NCI-H524 treated with DMSO at 0.1 percent for 48 hours (cell line): ENCODE measurements at regions not wholly inside any gene's neighbourhood (a gene's known extent, or its start where the extent isn't known, plus 50 kb on each side); places are given as distances from the start of the nearest gene placed in this dataset.
A peak's percentile ranks its signal among the peaks of the same experiment; 100 is the strongest.
"Not testable (repeated sequence)": the region's sequence is repeated elsewhere in the genome, so short reads cannot be mapped to it uniquely, and the experiment has no call there.

Source experiments
- DNase-seq: peaks from one replicate; lab custom pipeline; 2025; lab: John Stamatoyannopoulos, UW

- not testable (repeated sequence) for DNase-seq
These were observed 1561.9 kb upstream of the CELF4 start for GRCh38 chr18:39127538-39127937.

GRCh38 chr18:39113790-39114189, 1548.2 kb upstream of the CELF4 start:
- DNase-seq: no peak

GRCh38 chr18:39105104-39105503, 1539.5 kb upstream of the CELF4 start:
- DNase-seq: peak; percentile 6

- DNase-seq: peak; percentile 93
These were observed 1507.4 kb upstream of the CELF4 start for GRCh38 chr18:39072970-39073369.

- DNase-seq: no peak
These were observed 1496.8 kb upstream of the CELF4 start for GRCh38 chr18:39062426-39062825.

GRCh38 chr18:39058386-39059000, 1492.9 kb upstream of the CELF4 start:
- no peak for DNase-seq

GRCh38 chr18:39057423-39058064, 1491.9 kb upstream of the CELF4 start:
- DNase-seq: no peak

- peak; percentile 32 for DNase-seq
These were observed 1488.0 kb upstream of the CELF4 start for GRCh38 chr18:39053571-39053970.

- no peak for DNase-seq
These were observed 1485.4 kb upstream of the CELF4 start for GRCh38 chr18:39051013-39051412.

- no peak for DNase-seq
These were observed 1474.2 kb upstream of the CELF4 start for GRCh38 chr18:39039813-39040212.

- DNase-seq: no peak
These were observed 1472.3 kb upstream of the CELF4 start for GRCh38 chr18:39037925-39038324.

GRCh38 chr18:39033312-39033711, 1467.7 kb upstream of the CELF4 start:
- no peak for DNase-seq

GRCh38 chr18:39031647-39032046, 1466.0 kb upstream of the CELF4 start:
- no peak for DNase-seq

- no peak for DNase-seq
These were observed 1464.6 kb upstream of the CELF4 start for GRCh38 chr18:39030124-39030655.

- no peak for DNase-seq
These were observed 1459.9 kb upstream of the CELF4 start for GRCh38 chr18:39025531-39025930.

GRCh38 chr18:39019989-39020388, 1454.4 kb upstream of the CELF4 start:
- no peak for DNase-seq

- DNase-seq: no peak
These were observed 1441.7 kb upstream of the CELF4 start for GRCh38 chr18:39007031-39007902.

- DNase-seq: no peak
These were observed 1430.5 kb upstream of the CELF4 start for GRCh38 chr18:38996056-38996455.

GRCh38 chr18:38993342-38993741, 1427.7 kb upstream of the CELF4 start:
- DNase-seq: no peak

- DNase-seq: no peak
These were observed 1419.4 kb upstream of the CELF4 start for GRCh38 chr18:38984968-38985367.

GRCh38 chr18:38982072-38982471, 1416.5 kb upstream of the CELF4 start:
- no peak for DNase-seq

- DNase-seq: no peak
These were observed 1415.8 kb upstream of the CELF4 start for GRCh38 chr18:38981389-38981788.

- DNase-seq: no peak
These were observed 1414.8 kb upstream of the CELF4 start for GRCh38 chr18:38980420-38980819.
